Neural cell (in vitro differentiated cells): ENCODE measurements at regions not wholly inside any gene's neighbourhood (a gene's known extent, or its start where the extent isn't known, plus 50 kb on each side); places are given as distances from the start of the nearest gene placed in this dataset.

ENCODE experiments used
- H2AFZ ChIP-seq: fragments of 200-600, 300-800 bp; sonication (generic), shearing (Covaris generic); 2 replicates; pipeline ENCODE4 v1.6.0; 2014; ENCODE audit warnings: low read depth, mild to moderate bottlenecking, antibody characterized with exemption, low read length, moderate library complexity
- H3F3A ChIP-seq: fragments of 200-600 bp; shearing (Covaris generic); 2 replicates; pipeline ENCODE4 v1.6.1; 2016; ENCODE audit warnings: mild to moderate bottlenecking, moderate library complexity, mixed read lengths, antibody characterized with exemption, low read length; ENCODE audit not compliant: insufficient read depth, poor library complexity, severe bottlenecking
- H3K27ac ChIP-seq: fragments of 200-600, 300-800 bp; sonication (generic), shearing (Covaris generic); 2 replicates; pipeline ENCODE4 v1.5.1; 2014; ENCODE audit warnings: mild to moderate bottlenecking, low read length, moderate library complexity
- H3K27me3 ChIP-seq: fragments of 300-800, 200-600 bp; sonication (generic), shearing (Covaris generic); 2 replicates; pipeline ENCODE4 v1.6.0; 2014; ENCODE audit warnings: mild to moderate bottlenecking, low read depth, low read length, moderate library complexity; ENCODE audit not compliant: insufficient read depth
- H3K36me3 ChIP-seq: fragments of 300-800, 200-600 bp; sonication (generic), shearing (Covaris generic); 2 replicates; pipeline ENCODE4 v1.5.1; 2014; ENCODE audit warnings: mild to moderate bottlenecking, antibody characterized with exemption, low read length, moderate library complexity; ENCODE audit not compliant: insufficient read depth
- H3K4me2 ChIP-seq: fragments of 300-800, 200-600 bp; sonication (generic), shearing (Covaris generic); 2 replicates; pipeline ENCODE4 v1.6.0; 2014; ENCODE audit warnings: mild to moderate bottlenecking, low read length
- H3K4me3 ChIP-seq: fragments of 300-800, 200-600 bp; sonication (generic), shearing (Covaris generic); 2 replicates; pipeline ENCODE4 v1.5.1; 2014; ENCODE audit warnings: mild to moderate bottlenecking, low read length, moderate library complexity
- H3K79me2 ChIP-seq: fragments of 200-600 bp; shearing (Covaris generic); replicated peaks from 2 replicates; pipeline ENCODE4 v1.6.0; 2014; ENCODE audit warnings: mild to moderate bottlenecking, low read length, moderate library complexity; ENCODE audit not compliant: insufficient read depth
- H3K9ac ChIP-seq: fragments of 300-800, 200-600 bp; sonication (generic), shearing (Covaris generic); 2 replicates; pipeline ENCODE4 v1.6.1; 2016; ENCODE audit warnings: mild to moderate bottlenecking, low read length, mixed read lengths
- H3K9me2 ChIP-seq: fragments of 200-600 bp; shearing (Covaris generic); 2 replicates; pipeline ENCODE4 v1.6.1; 2016; ENCODE audit warnings: mild to moderate bottlenecking, low read length, mixed read lengths; ENCODE audit not compliant: insufficient read depth
- H3K9me3 ChIP-seq: fragments of 200-600, 300-800 bp; sonication (generic), shearing (Covaris generic); 2 replicates; pipeline ENCODE4 v1.6.1; 2016; ENCODE audit warnings: mild to moderate bottlenecking, mixed run types, low read length, moderate library complexity, mixed read lengths
- H4K20me1 ChIP-seq: fragments of 200-600 bp; shearing (Covaris generic); 2 replicates; pipeline ENCODE4 v1.6.1; 2016; ENCODE audit warnings: mild to moderate bottlenecking, mixed run types; ENCODE audit not compliant: insufficient read depth
- EP300 ChIP-seq: fragments of 450-650 bp; conservative IDR thresholded peaks from 2 replicates; pipeline ENCODE4 v1.6.1; 2014; ENCODE audit warnings: antibody characterized with exemption, mild to moderate bottlenecking, moderate library complexity; ENCODE audit not compliant: poor library complexity, severe bottlenecking
- EZH2 ChIP-seq: fragments of 200-600, 300-800 bp; shearing (Covaris generic), sonication (generic); IDR thresholded peaks from 2 replicates; pipeline ENCODE4 v1.6.1; 2014; ENCODE audit warnings: antibody characterized with exemption, low read length, borderline replicate concordance, mild to moderate bottlenecking; ENCODE audit not compliant: insufficient read depth, poor library complexity, severe bottlenecking
- MXI1 ChIP-seq: fragments of 450-650 bp; conservative IDR thresholded peaks from 2 replicates; pipeline ENCODE4 v1.6.1; 2014; ENCODE audit warnings: antibody characterized with exemption, mild to moderate bottlenecking; ENCODE audit not compliant: poor library complexity, severe bottlenecking
- REST ChIP-seq: IDR thresholded peaks from 2 replicates; pipeline ENCODE4 v1.6.1; 2012; ENCODE audit warnings: borderline replicate concordance
- SMC3 ChIP-seq: fragments of 450-650 bp; conservative IDR thresholded peaks from 2 replicates; pipeline ENCODE4 v1.6.1; 2014; ENCODE audit warnings: antibody characterized with exemption, mild to moderate bottlenecking, moderate library complexity; ENCODE audit not compliant: poor library complexity

GRCh38 chr5:123753180-123753936 is 241.4 kb downstream of the CSNK1G3 start:
- Histone ChIP-seq H3K9ac (no peak overlapping the region), H3K4me3 (no peak overlapping the region), H3K27me3 (no peaks in the 10 kb centered on the region), H3K79me2 (no peaks in the 10 kb centered on the region), H3K4me2 (no peak overlapping the region), H3K9me2 (no peaks in the 10 kb centered on the region), H3K9me3 (no peaks in the 10 kb centered on the region), H3K27ac (no peak overlapping the region), H2AFZ (no peak overlapping the region), H4K20me1 (no peaks in the 10 kb centered on the region), H3K36me3 (no peaks in the 10 kb centered on the region), H3F3A (peaks cover 5% of the 10 kb centered on the region)
- no peak for TF ChIP-seq EZH2
- TF ChIP-seq REST: no peak
- no peak for TF ChIP-seq SMC3
- no peak for TF ChIP-seq MXI1

- H3K9ac ChIP-seq: no peak overlapping the region
- no peak for TF ChIP-seq REST
- no peak for TF ChIP-seq EZH2
- TF ChIP-seq EP300: no peak
- no peaks in the 10 kb centered on the region for H3K9me3 ChIP-seq
These were observed 240.7 kb downstream of the CSNK1G3 start for GRCh38 chr5:123752552-123753179.

More at GRCh38 chr5:123752552-123753179, 240.7 kb downstream of the CSNK1G3 start:
- no peaks in the 10 kb centered on the region for H4K20me1 ChIP-seq
- no peak overlapping the region for H3K4me3 ChIP-seq
- H3K9me2 ChIP-seq: no peaks in the 10 kb centered on the region
- no peak overlapping the region for H3K27ac ChIP-seq
- H3K4me2 ChIP-seq: no peak overlapping the region
- no peak overlapping the region for H2AFZ ChIP-seq
- H3F3A ChIP-seq: peaks cover 5% of the 10 kb centered on the region
- H3K36me3 ChIP-seq: no peaks in the 10 kb centered on the region
- no peaks in the 10 kb centered on the region for H3K79me2 ChIP-seq
- no peaks in the 10 kb centered on the region for H3K27me3 ChIP-seq
